SK-N-SH (cell line): ENCODE measurements at regions not wholly inside any gene's neighbourhood (a gene's known extent, or its start where the extent isn't known, plus 50 kb on each side); places are given as distances from the start of the nearest gene placed in this dataset.
"Not testable (repeated sequence)": the region's sequence is repeated elsewhere in the genome, so short reads cannot be mapped to it uniquely, and the experiment has no call there.

Experiments used
- CTCF ChIP-seq: fragments of 200-600 bp; sonication (generic); IDR thresholded peaks from 2 replicates; pipeline ENCODE4 v1.6.1; 2017; ENCODE audit warnings: antibody characterized with exemption, mild to moderate bottlenecking, moderate library complexity
- FOXJ3 ChIP-seq: sonication (generic); formaldehyde crosslinking; IDR thresholded peaks from 2 replicates; pipeline ENCODE4 v1.5.1; 2020; ENCODE audit warnings: mild to moderate bottlenecking, missing genetic modification reagents
- FOXM1 ChIP-seq: IDR thresholded peaks from 2 replicates; pipeline ENCODE4 v1.4.0; 2012; ENCODE audit warnings: low read depth, mild to moderate bottlenecking
- POLR2AphosphoS5 ChIP-seq: IDR thresholded peaks from 2 replicates; pipeline ENCODE4 v1.6.1; 2012; ENCODE audit warnings: low read depth, low read length
- YY1 ChIP-seq: IDR thresholded peaks from 2 replicates; pipeline ENCODE4 v1.4.0; 2012; ENCODE audit warnings: low read depth, mild to moderate bottlenecking

DNA sequence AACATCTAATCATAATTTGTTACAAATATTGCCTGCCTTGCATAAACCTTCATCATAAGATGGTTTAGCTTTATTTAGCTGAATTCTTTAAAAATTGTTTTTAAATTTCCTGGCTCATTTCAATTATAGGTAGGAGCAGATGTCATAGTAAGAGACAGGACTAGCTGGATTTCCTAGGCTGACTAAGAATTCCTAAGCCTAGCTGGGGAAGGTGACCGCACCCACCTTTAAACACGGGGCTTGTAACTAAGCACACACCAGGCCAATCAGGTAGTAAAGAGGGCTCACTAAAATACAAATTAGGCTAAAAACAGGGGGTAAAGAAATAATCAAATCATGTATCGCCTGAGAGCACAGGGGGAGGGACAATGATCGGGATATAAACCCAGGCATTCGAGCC, 96.6 kb upstream of the PRDM9 start:
- not testable (repeated sequence) for TF ChIP-seq YY1; CTCF; POLR2AphosphoS5; FOXJ3 (CRISPR knock-in tag); FOXM1
